ENCODE measurements at regions not wholly inside any gene's neighbourhood (a gene's known extent, or its start where the extent isn't known, plus 50 kb on each side); places are given as distances from the start of the nearest gene placed in this dataset.

- H3K27ac ChIP-seq (ENCODE audit: low read length), result no peak overlapping the region
Measured at GRCh38 chr10:43867113-43867512, 218.4 kb upstream of the ZNF32 start.

GRCh38 chr10:43866712-43867111 is 218.0 kb upstream of the ZNF32 start:
- TF ChIP-seq EZH2 (IDR thresholded peaks at IDR 0.05; ENCODE audit: borderline replicate concordance, low read depth, low read length, severe bottlenecking), result no peak
- TF ChIP-seq CTCF (IDR thresholded peaks at IDR 0.05; ENCODE audit: borderline replicate concordance, extremely low read depth, low read length, poor library complexity, severe bottlenecking), result no peak
- Histone ChIP-seq H3K4me1 (ENCODE audit: insufficient read depth, low read length) (no peaks in the 10 kb centered on the region), H3K27me3 (ENCODE audit: insufficient read depth, low read length, poor library complexity) (no peaks in the 10 kb centered on the region), H3K27ac (ENCODE audit: low read length) (no peak overlapping the region), H3K9me3 (ENCODE audit: insufficient read depth, low read length, severe bottlenecking) (no peaks in the 10 kb centered on the region), H3K4me3 (ENCODE audit: low read depth in 1 of 2, low read length in 2 of 2) (no peak overlapping the region), H3K9ac (ENCODE audit: low read depth, low read length) (no peak overlapping the region), H3K36me3 (ENCODE audit: insufficient read depth, low read length) (no peaks in the 10 kb centered on the region), H4K20me1 (ENCODE audit: insufficient read depth, low read length) (no peaks in the 10 kb centered on the region), H3K4me2 (ENCODE audit: insufficient read depth, low read length) (no peak overlapping the region), H2AFZ (ENCODE audit: low read depth, low read length) (no peak overlapping the region), H3K79me2 (ENCODE audit: insufficient read depth, low read length) (no peaks in the 10 kb centered on the region)
- no peak for DNase-seq
- no peak for ATAC-seq (ENCODE audit: insufficient read depth, low read depth)

More at GRCh38 chr10:43867113-43867512, 218.4 kb upstream of the ZNF32 start:
- Histone ChIP-seq H3K27me3 (ENCODE audit: insufficient read depth, low read length, poor library complexity) (no peaks in the 10 kb centered on the region), H3K9ac (ENCODE audit: low read depth, low read length) (no peak overlapping the region), H3K36me3 (ENCODE audit: insufficient read depth, low read length) (no peaks in the 10 kb centered on the region), H3K9me3 (ENCODE audit: insufficient read depth, low read length, severe bottlenecking) (no peaks in the 10 kb centered on the region), H2AFZ (ENCODE audit: low read depth, low read length) (no peak overlapping the region), H4K20me1 (ENCODE audit: insufficient read depth, low read length) (no peaks in the 10 kb centered on the region), H3K4me2 (ENCODE audit: insufficient read depth, low read length) (no peak overlapping the region), H3K4me1 (ENCODE audit: insufficient read depth, low read length) (no peaks in the 10 kb centered on the region), H3K4me3 (ENCODE audit: low read depth in 1 of 2, low read length in 2 of 2) (no peak overlapping the region), H3K79me2 (ENCODE audit: insufficient read depth, low read length) (no peaks in the 10 kb centered on the region)
- ATAC-seq (ENCODE audit: insufficient read depth, low read depth), result no peak
- TF ChIP-seq EZH2 (IDR thresholded peaks at IDR 0.05; ENCODE audit: borderline replicate concordance, low read depth, low read length, severe bottlenecking) (no peak), CTCF (IDR thresholded peaks at IDR 0.05; ENCODE audit: borderline replicate concordance, extremely low read depth, low read length, poor library complexity, severe bottlenecking) (no peak)
- no peak for DNase-seq

GRCh38 chr10:43865265-43866135 is 216.8 kb upstream of the ZNF32 start:
- Histone ChIP-seq H3K4me1 (ENCODE audit: insufficient read depth, low read length) (no peaks in the 10 kb centered on the region), H3K36me3 (ENCODE audit: insufficient read depth, low read length) (no peaks in the 10 kb centered on the region), H3K4me3 (ENCODE audit: low read depth in 1 of 2, low read length in 2 of 2) (no peak overlapping the region), H2AFZ (ENCODE audit: low read depth, low read length) (no peak overlapping the region), H3K27me3 (ENCODE audit: insufficient read depth, low read length, poor library complexity) (no peaks in the 10 kb centered on the region), H3K4me2 (ENCODE audit: insufficient read depth, low read length) (no peak overlapping the region), H3K79me2 (ENCODE audit: insufficient read depth, low read length) (no peaks in the 10 kb centered on the region), H3K9ac (ENCODE audit: low read depth, low read length) (no peak overlapping the region), H4K20me1 (ENCODE audit: insufficient read depth, low read length) (no peaks in the 10 kb centered on the region), H3K9me3 (ENCODE audit: insufficient read depth, low read length, severe bottlenecking) (no peaks in the 10 kb centered on the region), H3K27ac (ENCODE audit: low read length) (no peak overlapping the region)
- TF ChIP-seq CTCF (IDR thresholded peaks at IDR 0.05; ENCODE audit: borderline replicate concordance, extremely low read depth, low read length, poor library complexity, severe bottlenecking) (no peak), EZH2 (IDR thresholded peaks at IDR 0.05; ENCODE audit: borderline replicate concordance, low read depth, low read length, severe bottlenecking) (no peak)
- DNase-seq (no peak), ATAC-seq (ENCODE audit: insufficient read depth, low read depth) (no peak)
